ENCODE measurements at regions not wholly inside any gene's neighbourhood (a gene's known extent, or its start where the extent isn't known, plus 50 kb on each side); places are given as distances from the start of the nearest gene placed in this dataset.
"Not testable (repeated sequence)": the region's sequence is repeated elsewhere in the genome, so short reads cannot be mapped to it uniquely, and the experiment has no call there.

DNA sequence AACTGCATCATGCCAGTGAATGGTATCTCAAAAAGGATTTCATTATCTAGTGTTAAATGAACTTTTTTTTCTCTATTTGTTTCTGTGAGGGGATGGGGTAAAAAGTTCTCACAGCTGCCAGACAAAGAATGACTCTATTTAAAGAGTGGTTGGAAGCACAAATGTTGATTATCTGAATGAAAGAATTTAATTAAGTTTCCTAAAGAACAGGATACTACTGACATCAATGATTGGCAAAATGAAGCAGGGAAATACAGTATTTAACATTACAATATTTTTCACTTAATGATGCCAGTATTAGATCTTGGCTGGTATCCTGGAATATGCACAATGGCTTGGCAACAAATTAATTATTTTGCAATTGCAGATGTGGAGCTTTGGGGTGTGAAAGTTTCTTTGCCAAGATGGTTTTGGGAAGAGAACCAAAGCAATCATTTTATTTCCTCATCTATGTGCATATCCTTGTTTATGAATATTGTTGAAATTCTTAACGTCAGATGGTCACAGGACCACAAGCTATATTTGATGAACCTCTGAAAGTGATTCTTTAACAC is 336.8 kb downstream of the ARL4A start:
- H3K27ac ChIP-seq = no peak overlapping the region
- DNase-seq (ENCODE audit: low spot score) = no peak
- TF ChIP-seq, protein P1, sequence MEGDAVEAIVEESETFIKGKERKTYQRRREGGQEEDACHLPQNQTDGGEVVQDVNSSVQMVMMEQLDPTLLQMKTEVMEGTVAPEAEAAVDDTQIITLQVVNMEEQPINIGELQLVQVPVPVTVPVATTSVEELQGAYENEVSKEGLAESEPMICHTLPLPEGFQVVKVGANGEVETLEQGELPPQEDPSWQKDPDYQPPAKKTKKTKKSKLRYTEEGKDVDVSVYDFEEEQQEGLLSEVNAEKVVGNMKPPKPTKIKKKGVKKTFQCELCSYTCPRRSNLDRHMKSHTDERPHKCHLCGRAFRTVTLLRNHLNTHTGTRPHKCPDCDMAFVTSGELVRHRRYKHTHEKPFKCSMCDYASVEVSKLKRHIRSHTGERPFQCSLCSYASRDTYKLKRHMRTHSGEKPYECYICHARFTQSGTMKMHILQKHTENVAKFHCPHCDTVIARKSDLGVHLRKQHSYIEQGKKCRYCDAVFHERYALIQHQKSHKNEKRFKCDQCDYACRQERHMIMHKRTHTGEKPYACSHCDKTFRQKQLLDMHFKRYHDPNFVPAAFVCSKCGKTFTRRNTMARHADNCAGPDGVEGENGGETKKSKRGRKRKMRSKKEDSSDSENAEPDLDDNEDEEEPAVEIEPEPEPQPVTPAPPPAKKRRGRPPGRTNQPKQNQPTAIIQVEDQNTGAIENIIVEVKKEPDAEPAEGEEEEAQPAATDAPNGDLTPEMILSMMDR (conservative IDR thresholded peaks at IDR 0.05; ENCODE audit: low read depth) = no peak
- ChIA-PET CTCF (interaction anchor here (0.6 to 1.1 kb wide), 4 partner anchors 83 to 590 kb away, joined by 3 to 4 read pairs (median 3); no protein-coding TSS in a partner anchor), POLR2A (ENCODE audit: low non-redundant PET) (no interaction called here)

DNA sequence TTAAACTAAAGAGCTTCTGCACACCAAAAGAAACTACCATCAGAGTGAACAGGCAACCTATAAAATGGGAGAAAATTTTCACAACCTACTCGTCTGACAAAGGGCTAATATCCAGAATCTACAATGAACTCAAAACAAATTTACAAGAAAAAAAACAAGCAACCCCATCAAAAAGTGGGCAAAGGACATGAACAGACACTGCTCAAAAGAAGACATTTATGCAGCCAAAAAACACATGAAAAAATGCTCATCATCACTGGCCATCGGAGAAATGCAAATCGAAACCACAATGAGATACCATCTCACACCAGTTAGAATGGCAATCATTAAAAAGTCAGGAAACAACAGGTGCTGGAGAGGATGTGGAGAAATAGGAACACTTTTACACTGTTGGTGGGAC is 337.6 kb downstream of the ARL4A start:
- CTCF ChIA-PET; DNase-seq (ENCODE audit: low spot score); H3K27ac ChIP-seq; POLR2A ChIA-PET (ENCODE audit: low non-redundant PET): not testable (repeated sequence)

DNA sequence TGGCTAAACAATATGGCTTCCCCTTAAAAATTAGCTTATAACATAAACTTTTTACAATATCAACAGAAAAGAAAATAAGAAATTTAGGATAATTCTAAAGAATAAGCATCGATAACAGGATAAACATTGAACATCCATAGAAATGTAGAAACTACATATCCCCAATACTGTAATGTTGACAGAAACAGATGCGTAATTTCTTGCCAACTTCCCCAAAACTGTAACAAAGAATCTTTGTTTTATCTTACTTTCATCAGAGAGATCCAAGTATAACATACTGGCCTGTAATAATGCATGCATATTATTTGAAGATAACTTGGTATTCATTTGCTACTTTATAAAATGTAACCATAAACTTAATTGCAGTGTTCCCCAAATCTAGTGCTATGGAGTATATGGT is 339.9 kb downstream of the ARL4A start:
- ChIA-PET CTCF (no interaction called here), POLR2A (ENCODE audit: low non-redundant PET) (no interaction called here)
- TF ChIP-seq, protein P1 (conservative IDR thresholded peaks at IDR 0.05; ENCODE audit: low read depth) = no peak
- no peak overlapping the region for H3K27ac ChIP-seq
- no peak for DNase-seq (ENCODE audit: low spot score)

DNA sequence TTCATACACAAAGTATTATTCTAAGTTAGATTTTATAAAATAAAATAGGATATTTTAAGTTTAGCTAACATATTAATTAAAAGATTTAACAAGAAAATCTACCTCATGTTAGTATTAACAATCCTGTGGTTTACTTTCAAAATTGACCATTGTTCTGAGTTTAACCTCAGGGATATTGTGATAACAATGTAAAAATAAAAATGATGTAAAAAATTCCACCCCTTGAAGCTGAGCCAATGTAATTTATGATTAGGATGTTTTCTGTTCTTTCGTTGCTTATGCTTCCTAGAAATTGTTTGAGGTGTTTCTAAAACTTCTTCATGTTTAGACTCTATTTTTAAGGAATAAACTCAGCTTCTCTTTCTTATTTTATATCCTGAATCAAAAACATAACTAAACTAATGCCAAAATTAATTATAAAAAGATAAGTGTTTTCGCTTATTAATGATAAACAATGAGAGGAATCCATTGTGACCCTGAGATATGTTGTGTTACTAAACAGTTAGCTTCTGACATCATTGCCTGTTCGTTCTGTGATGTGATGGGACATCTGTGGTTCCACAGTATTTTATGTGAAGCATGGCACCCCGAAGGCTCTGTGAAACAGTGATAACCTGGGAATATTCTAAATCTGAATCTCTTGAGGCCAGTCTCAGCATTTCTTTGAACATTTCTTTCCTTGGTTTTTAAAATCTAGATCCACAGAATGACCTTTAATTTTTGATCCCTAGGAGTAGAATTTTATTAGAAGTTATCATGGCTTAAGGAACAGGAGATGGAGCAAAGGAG is 340.8 kb downstream of the ARL4A start:
- ChIA-PET POLR2A (ENCODE audit: low non-redundant PET) (no interaction called here), CTCF (no interaction called here)
- no peak overlapping the region for H3K27ac ChIP-seq
- TF ChIP-seq, protein P1 (conservative IDR thresholded peaks at IDR 0.05; ENCODE audit: low read depth) = no peak
- DNase-seq (ENCODE audit: low spot score) = no peak

DNA sequence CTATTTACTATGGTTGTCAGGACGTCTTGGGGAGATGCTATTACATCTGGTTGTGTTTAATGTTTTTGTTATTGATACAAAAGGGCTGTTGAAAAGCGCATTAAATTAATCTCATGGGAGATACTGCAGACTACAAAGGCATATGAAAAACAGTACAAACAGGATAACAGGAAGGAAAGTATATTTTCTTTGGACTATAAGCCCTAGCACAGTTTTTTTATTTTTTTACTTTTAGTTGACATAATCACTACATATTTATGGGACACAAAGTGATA is 341.3 kb downstream of the ARL4A start:
- TF ChIP-seq, protein P1 (conservative IDR thresholded peaks at IDR 0.05; ENCODE audit: low read depth) = no peak
- no peak for DNase-seq (ENCODE audit: low spot score)
- ChIA-PET POLR2A (ENCODE audit: low non-redundant PET) (no interaction called here), CTCF (no interaction called here)
- H3K27ac ChIP-seq = no peak overlapping the region

DNA sequence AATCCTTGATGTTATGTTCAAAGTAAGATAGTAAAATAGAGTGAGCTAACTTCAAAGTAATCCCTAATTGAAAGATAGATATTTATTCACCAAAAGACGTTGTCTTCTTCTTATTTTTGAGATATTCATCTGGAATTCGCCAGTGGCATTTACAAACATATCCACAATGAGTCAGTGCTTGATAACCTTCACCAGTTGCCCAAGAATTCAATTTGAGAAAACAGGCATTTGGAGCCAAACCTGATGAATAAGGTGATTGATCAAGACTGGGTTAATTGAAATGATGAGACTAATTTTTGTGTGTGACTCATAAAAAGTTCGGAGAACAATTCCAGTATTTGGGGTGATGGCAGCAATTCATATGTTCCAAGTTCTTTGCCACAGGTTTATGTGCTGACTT is 344.0 kb downstream of the ARL4A start:
- no peak overlapping the region for H3K27ac ChIP-seq
- DNase-seq (ENCODE audit: low spot score) = peak; percentile 30
- TF ChIP-seq, protein P1 (conservative IDR thresholded peaks at IDR 0.05; ENCODE audit: low read depth) = no peak
- ChIA-PET CTCF (no interaction called here), POLR2A (ENCODE audit: low non-redundant PET) (no interaction called here)

DNA sequence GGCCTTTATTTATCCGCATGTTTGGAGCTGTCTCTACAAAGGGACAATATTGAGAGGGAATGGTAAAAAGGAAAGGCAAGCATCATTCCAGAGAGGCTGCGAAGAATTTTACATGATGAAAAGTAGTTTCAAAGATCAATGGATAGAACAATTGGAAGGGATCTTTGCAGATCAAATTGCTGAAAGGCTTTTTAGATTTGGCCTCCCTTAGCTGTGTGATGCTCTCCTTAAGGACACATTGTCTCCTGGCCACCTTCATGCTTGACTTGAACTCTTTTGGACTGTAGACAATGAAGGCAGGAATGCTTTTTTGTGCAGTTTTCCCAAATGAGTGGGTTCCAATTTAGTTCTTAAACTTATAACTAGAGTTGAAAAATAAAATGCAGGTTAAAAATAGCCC is 344.7 kb downstream of the ARL4A start:
- ChIA-PET POLR2A (ENCODE audit: low non-redundant PET) (no interaction called here), CTCF (no interaction called here)
- H3K27ac ChIP-seq = no peak overlapping the region
- no peak for DNase-seq (ENCODE audit: low spot score)
- TF ChIP-seq, protein P1 (conservative IDR thresholded peaks at IDR 0.05; ENCODE audit: low read depth) = no peak

All from RWPE1 (cell line).